PC-9 (cell line): ENCODE measurements at regions not wholly inside any gene's neighbourhood (a gene's known extent, or its start where the extent isn't known, plus 50 kb on each side); places are given as distances from the start of the nearest gene placed in this dataset.
"Not testable (repeated sequence)": the region's sequence is repeated elsewhere in the genome, so short reads cannot be mapped to it uniquely, and the experiment has no call there.

ENCODE experiments used
- BruUV-seq: library from RNA; stranded (reverse); fragments of 400-500 nt; replicated peaks from 2 replicates; lab custom pipeline; 2021; lab: Mats Ljungman, UMichigan
- CTCF ChIA-PET: fragments of 300-600 bp; sonication (Branson Sonifier 250); formaldehyde crosslinking; loops from one replicate; lab custom pipeline; 2022; ENCODE audit warnings: antibody characterized with exemption; lab: Charles Lee
- POLR2A ChIA-PET: fragments of 300-600 bp; sonication (Branson Sonifier 250); formaldehyde crosslinking; loops from one replicate; lab custom pipeline; 2022; ENCODE audit warnings: antibody characterized with exemption; ENCODE audit not compliant: unreplicated experiment; lab: Charles Lee
- DNase-seq, 2 experiments: peaks; one replicate each; pipeline versions ENCODE4 v3.0.0 to v3.0.0-alpha.2; 2015 to 2022; ENCODE audit warnings: mixed read lengths in 1 of 2
- H2AFZ ChIP-seq: fragments of 200-600 bp; sonication (generic); 2 replicates; pipeline ENCODE4 v1.8.1; 2017; ENCODE audit warnings: antibody characterized with exemption
- H3F3A ChIP-seq: fragments of 200-600 bp; sonication (generic); 2 replicates; pipeline ENCODE4 v1.8.1; 2017; ENCODE audit warnings: antibody characterized with exemption, mild to moderate bottlenecking, low read depth; ENCODE audit not compliant: insufficient read depth
- H3K27ac ChIP-seq: fragments of 200-600 bp; sonication (generic); 2 replicates; pipeline ENCODE4 v1.6.1; 2016; ENCODE audit warnings: mixed run types
- H3K27me3 ChIP-seq: fragments of 200-600 bp; sonication (generic); 2 replicates; pipeline ENCODE4 v1.6.1; 2016; ENCODE audit warnings: low read depth, mixed run types; ENCODE audit not compliant: insufficient read depth
- H3K36me3 ChIP-seq: fragments of 200-600 bp; sonication (generic); 2 replicates; pipeline ENCODE4 v1.6.1; 2016; ENCODE audit warnings: low read depth, mixed run types
- H3K4me1 ChIP-seq: fragments of 200-600 bp; sonication (generic); replicated peaks from 2 replicates; pipeline ENCODE4 v1.6.1; 2016; ENCODE audit warnings: mixed run types; ENCODE audit not compliant: insufficient read depth
- H3K4me2 ChIP-seq: fragments of 200-600 bp; sonication (generic); 2 replicates; pipeline ENCODE4 v1.6.1; 2017; ENCODE audit warnings: mixed run types
- H3K4me3 ChIP-seq: fragments of 200-600 bp; sonication (generic); 2 replicates; pipeline ENCODE4 v1.6.1; 2016; ENCODE audit warnings: mixed run types
- H3K79me2 ChIP-seq: fragments of 200-600 bp; sonication (generic); 2 replicates; pipeline ENCODE4 v1.6.1; 2017; ENCODE audit warnings: low read depth, mixed run types
- H3K9me2 ChIP-seq: fragments of 200-600 bp; sonication (generic); 2 replicates; pipeline ENCODE4 v1.8.1; 2017; ENCODE audit warnings: mild to moderate bottlenecking; ENCODE audit not compliant: insufficient read depth
- H3K9me3 ChIP-seq: fragments of 200-600 bp; sonication (generic); 2 replicates; pipeline ENCODE4 v1.8.1; 2016; ENCODE audit warnings: low read depth; ENCODE audit not compliant: insufficient read depth
- H4K20me1 ChIP-seq: fragments of 200-600 bp; sonication (generic); 2 replicates; pipeline ENCODE4 v1.8.1; 2017; ENCODE audit not compliant: insufficient read depth
- EZH2 ChIP-seq: fragments of 200-600 bp; sonication (generic); IDR thresholded peaks from 2 replicates; pipeline ENCODE4 v1.8.0; 2017; ENCODE audit warnings: antibody characterized with exemption, low read depth
- intact Hi-C: fragments of 100-400 bp; cut with micrococcal nuclease; formaldehyde crosslinking; loops from one replicate; pipeline ENCODE4 v1.10.0; 2022; ENCODE audit not compliant: unreplicated experiment
- TF ChIP-seq, protein P1 (sequence below): fragments of 200-600 bp; sonication (generic); conservative IDR thresholded peaks from 2 replicates; pipeline ENCODE4 v1.6.1; 2017; ENCODE audit warnings: mixed run types, antibody characterized with exemption, mild to moderate bottlenecking, moderate library complexity

DNA sequence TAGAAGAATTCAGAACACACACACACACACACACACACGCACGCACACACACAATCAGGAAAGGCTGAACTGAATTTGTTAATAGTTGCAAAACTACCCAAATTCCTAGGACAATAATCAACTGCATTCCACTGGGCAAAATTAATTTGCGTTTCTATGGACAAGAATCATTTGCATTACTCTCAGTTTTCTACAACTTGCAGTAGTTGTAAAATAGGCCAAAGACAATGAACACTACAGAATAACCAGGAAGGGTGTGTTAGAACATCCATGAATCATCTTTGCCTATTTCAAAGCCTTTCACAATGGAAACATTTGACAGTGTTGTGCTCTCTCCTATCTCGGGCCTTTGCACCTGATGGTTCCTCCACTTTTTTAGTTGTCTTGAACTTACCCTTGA lies 77.1 kb upstream of the IGFBP7 start:
- no peak overlapping the region for H3K4me3 ChIP-seq
- H3K36me3 ChIP-seq: no peaks in the 10 kb centered on the region
- H3F3A ChIP-seq: no peaks in the 10 kb centered on the region
- POLR2A ChIA-PET: no interaction called here
- no peak for DNase-seq
- TF ChIP-seq, protein P1, sequence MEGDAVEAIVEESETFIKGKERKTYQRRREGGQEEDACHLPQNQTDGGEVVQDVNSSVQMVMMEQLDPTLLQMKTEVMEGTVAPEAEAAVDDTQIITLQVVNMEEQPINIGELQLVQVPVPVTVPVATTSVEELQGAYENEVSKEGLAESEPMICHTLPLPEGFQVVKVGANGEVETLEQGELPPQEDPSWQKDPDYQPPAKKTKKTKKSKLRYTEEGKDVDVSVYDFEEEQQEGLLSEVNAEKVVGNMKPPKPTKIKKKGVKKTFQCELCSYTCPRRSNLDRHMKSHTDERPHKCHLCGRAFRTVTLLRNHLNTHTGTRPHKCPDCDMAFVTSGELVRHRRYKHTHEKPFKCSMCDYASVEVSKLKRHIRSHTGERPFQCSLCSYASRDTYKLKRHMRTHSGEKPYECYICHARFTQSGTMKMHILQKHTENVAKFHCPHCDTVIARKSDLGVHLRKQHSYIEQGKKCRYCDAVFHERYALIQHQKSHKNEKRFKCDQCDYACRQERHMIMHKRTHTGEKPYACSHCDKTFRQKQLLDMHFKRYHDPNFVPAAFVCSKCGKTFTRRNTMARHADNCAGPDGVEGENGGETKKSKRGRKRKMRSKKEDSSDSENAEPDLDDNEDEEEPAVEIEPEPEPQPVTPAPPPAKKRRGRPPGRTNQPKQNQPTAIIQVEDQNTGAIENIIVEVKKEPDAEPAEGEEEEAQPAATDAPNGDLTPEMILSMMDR: no peak
- no peak for TF ChIP-seq EZH2
- H3K4me2 ChIP-seq: no peak overlapping the region
- H3K27me3 ChIP-seq: no peaks in the 10 kb centered on the region
- H3K4me1 ChIP-seq: no peaks in the 10 kb centered on the region
- H3K27ac ChIP-seq: no peak overlapping the region
- no TSS peak for BruUV-seq
- CTCF ChIA-PET: no interaction called here
- H3K9me2 ChIP-seq: no peaks in the 10 kb centered on the region
- no peaks in the 10 kb centered on the region for H3K9me3 ChIP-seq
- H4K20me1 ChIP-seq: no peaks in the 10 kb centered on the region
- no peaks in the 10 kb centered on the region for H3K79me2 ChIP-seq
- H2AFZ ChIP-seq: no peak overlapping the region
- intact Hi-C loops: no loop called here

DNA sequence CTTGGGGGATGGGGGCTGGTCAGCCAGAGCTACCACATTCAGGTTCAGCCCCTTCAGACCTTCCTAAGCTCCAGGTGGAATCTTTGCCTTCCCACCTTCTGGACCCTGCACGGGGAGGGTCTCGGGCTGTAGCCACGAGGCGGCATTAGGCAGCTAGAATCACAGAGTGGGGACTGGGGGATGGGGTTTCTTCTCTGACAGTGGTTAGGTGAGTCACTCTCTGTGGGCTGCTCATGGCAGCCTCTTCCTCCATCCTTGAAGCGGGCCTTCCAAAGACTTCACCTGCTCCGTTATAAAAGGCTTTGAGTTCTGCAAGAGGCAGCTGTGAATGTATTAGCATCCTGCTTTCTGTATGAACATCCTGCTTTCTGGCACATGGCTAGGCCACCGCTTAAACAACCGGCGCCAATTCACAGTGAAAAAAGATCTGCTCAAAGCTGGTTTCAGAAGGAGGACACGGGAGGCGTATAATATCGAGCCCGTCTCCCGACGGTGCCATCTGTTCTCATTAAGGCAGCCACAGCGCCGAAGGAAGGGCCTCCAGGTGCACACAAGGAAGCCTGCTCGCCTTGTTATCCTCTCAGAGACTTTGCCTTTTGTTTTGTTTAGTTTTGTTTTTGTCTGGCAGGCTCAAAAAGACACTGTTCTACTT lies 74.3 kb upstream of the IGFBP7 start:
- no peaks in the 10 kb centered on the region for H3K4me1 ChIP-seq
- H3F3A ChIP-seq: no peaks in the 10 kb centered on the region
- no peaks in the 10 kb centered on the region for H3K9me2 ChIP-seq
- H3K9me3 ChIP-seq: no peaks in the 10 kb centered on the region
- no peaks in the 10 kb centered on the region for H3K36me3 ChIP-seq
- H3K27ac ChIP-seq: no peak overlapping the region
- intact Hi-C loops: no loop called here
- BruUV-seq: no TSS peak
- no peaks in the 10 kb centered on the region for H4K20me1 ChIP-seq
- H3K4me2 ChIP-seq: no peak overlapping the region
- no peaks in the 10 kb centered on the region for H3K27me3 ChIP-seq
- H3K4me3 ChIP-seq: no peak overlapping the region
- POLR2A ChIA-PET: no interaction called here
- H2AFZ ChIP-seq: no peak overlapping the region
- H3K79me2 ChIP-seq: no peaks in the 10 kb centered on the region
- no peak for DNase-seq
- CTCF ChIA-PET: no interaction called here
- TF ChIP-seq, protein P1: no peak
- TF ChIP-seq EZH2: no peak

DNA sequence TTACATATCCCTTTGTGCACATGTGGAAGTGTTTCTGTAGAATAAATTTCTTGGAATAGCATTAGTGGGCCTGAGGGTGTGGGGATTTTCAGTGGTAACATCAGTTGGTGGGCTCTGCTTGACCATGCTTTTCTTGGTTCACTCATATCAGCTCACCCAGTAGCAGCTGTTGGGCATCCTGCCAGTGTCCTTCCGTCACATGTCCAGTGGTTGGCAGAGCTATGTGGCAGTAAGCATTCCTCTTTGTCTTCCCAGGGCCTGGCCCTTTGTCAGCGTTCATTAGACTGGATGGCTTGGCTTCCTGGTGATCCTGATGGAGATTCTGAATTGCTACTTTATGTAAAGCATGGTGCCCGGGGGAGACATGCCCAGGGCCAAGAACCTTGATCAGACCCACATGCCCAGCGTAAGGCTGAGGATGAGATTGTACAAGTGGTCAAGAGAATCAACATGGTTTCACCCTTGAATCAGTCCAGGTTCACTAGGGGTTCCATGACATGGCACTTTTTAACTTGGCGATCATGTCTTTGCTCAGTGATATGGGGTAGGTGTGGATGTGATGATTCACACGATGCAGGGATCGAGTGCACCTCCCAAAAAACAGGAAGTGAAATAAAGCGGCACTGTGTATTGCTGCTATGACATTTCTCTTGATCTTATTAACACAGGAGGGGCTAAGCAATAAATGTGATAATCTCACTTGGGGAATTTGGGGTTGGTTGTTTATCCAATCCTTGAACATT lies 72.1 kb upstream of the IGFBP7 start:
- no peak for TF ChIP-seq EZH2
- TF ChIP-seq, protein P1: no peak
- POLR2A ChIA-PET: no interaction called here
- Histone ChIP-seq H3K27me3 (no peaks in the 10 kb centered on the region), H4K20me1 (no peaks in the 10 kb centered on the region), H3K79me2 (no peaks in the 10 kb centered on the region), H2AFZ (no peak overlapping the region), H3F3A (no peaks in the 10 kb centered on the region), H3K4me3 (no peak overlapping the region), H3K27ac (no peak overlapping the region), H3K4me1 (no peaks in the 10 kb centered on the region), H3K4me2 (no peak overlapping the region), H3K9me3 (no peaks in the 10 kb centered on the region), H3K9me2 (no peaks in the 10 kb centered on the region), H3K36me3 (no peaks in the 10 kb centered on the region)
- no peak for DNase-seq
- CTCF ChIA-PET: no interaction called here
- intact Hi-C loops: no loop called here
- BruUV-seq: no TSS peak

DNA sequence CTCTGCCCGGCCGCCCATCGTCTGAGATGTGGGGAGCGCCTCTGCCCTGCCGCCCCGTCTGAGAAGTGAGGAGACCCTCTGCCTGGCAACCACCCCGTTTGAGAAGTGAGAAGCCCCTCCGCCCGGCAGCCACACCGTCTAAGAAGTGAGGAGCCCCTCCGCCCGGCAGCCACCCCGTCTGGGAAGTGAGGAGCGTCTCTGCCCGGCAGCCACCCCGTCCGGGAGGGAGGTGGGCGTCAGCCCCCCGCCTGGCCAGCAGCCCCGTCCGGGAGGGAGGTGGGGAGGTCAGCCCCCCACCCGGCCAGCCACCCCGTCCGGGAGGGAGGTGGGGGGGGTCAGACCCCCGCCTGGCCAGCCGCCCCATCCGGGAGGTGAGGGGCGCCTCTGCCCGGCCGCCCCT lies 63.0 kb upstream of the IGFBP7 start:
- BruUV-seq, CTCF ChIA-PET, H3K27ac ChIP-seq, H2AFZ ChIP-seq, H4K20me1 ChIP-seq, H3K9me3 ChIP-seq, intact Hi-C loops, H3K4me3 ChIP-seq, H3F3A ChIP-seq, DNase-seq, H3K9me2 ChIP-seq, H3K4me2 ChIP-seq, H3K27me3 ChIP-seq, H3K79me2 ChIP-seq, H3K4me1 ChIP-seq, H3K36me3 ChIP-seq, POLR2A ChIA-PET: not testable (repeated sequence)
